Astrocyte (in vitro differentiated cells and primary cell): ENCODE measurements at regions not wholly inside any gene's neighbourhood (a gene's known extent, or its start where the extent isn't known, plus 50 kb on each side); places are given as distances from the start of the nearest gene placed in this dataset.

Experiments used
- EZH2 ChIP-seq: IDR thresholded peaks from 2 replicates; pipeline ENCODE4 v1.6.1; 2012; ENCODE audit warnings: mild to moderate bottlenecking, low read length, inconsistent platforms; ENCODE audit not compliant: insufficient read depth
- TF ChIP-seq, protein P1 (sequence below): IDR thresholded peaks from 2 replicates; pipeline ENCODE4 v1.5.1; 2011; ENCODE audit warnings: low read depth, mild to moderate bottlenecking, inconsistent platforms, low read length, moderate library complexity; ENCODE audit not compliant: insufficient read depth

DNA sequence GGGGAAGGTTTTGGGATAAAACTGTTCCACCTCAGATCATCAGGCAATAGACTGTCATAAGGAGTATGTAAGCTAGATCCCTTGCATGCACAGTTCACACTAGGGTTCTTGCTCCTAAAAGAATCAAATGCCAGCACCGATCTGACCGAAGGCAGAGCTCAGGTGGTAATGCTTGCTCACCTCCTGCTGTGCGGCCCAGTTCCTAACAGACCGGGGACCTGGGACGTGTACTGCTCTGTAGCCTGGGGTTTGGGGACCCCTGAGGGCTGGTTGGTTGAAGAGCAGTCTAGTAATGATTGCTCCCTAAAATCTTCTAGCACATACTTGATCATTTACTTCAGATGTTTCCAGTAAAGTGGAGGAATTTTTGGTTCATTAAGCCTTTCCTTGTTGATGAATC is 173.1 kb upstream of the SLIT2 start:
- TF ChIP-seq, protein P1, sequence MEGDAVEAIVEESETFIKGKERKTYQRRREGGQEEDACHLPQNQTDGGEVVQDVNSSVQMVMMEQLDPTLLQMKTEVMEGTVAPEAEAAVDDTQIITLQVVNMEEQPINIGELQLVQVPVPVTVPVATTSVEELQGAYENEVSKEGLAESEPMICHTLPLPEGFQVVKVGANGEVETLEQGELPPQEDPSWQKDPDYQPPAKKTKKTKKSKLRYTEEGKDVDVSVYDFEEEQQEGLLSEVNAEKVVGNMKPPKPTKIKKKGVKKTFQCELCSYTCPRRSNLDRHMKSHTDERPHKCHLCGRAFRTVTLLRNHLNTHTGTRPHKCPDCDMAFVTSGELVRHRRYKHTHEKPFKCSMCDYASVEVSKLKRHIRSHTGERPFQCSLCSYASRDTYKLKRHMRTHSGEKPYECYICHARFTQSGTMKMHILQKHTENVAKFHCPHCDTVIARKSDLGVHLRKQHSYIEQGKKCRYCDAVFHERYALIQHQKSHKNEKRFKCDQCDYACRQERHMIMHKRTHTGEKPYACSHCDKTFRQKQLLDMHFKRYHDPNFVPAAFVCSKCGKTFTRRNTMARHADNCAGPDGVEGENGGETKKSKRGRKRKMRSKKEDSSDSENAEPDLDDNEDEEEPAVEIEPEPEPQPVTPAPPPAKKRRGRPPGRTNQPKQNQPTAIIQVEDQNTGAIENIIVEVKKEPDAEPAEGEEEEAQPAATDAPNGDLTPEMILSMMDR = no peak
- TF ChIP-seq EZH2 = no peak
